DMS53 (cell line): ENCODE measurements at regions not wholly inside any gene's neighbourhood (a gene's known extent, or its start where the extent isn't known, plus 50 kb on each side); places are given as distances from the start of the nearest gene placed in this dataset.

Experiments
- DNase-seq: peaks from one replicate; lab custom pipeline; 2025; lab: John Stamatoyannopoulos, UW

GRCh38 chr20:11247046-11248010 is 573.5 kb upstream of the JAG1 start:
- DNase-seq, result no peak

GRCh38 chr20:11248011-11248409 is 574.2 kb upstream of the JAG1 start:
- DNase-seq, result no peak

DNA sequence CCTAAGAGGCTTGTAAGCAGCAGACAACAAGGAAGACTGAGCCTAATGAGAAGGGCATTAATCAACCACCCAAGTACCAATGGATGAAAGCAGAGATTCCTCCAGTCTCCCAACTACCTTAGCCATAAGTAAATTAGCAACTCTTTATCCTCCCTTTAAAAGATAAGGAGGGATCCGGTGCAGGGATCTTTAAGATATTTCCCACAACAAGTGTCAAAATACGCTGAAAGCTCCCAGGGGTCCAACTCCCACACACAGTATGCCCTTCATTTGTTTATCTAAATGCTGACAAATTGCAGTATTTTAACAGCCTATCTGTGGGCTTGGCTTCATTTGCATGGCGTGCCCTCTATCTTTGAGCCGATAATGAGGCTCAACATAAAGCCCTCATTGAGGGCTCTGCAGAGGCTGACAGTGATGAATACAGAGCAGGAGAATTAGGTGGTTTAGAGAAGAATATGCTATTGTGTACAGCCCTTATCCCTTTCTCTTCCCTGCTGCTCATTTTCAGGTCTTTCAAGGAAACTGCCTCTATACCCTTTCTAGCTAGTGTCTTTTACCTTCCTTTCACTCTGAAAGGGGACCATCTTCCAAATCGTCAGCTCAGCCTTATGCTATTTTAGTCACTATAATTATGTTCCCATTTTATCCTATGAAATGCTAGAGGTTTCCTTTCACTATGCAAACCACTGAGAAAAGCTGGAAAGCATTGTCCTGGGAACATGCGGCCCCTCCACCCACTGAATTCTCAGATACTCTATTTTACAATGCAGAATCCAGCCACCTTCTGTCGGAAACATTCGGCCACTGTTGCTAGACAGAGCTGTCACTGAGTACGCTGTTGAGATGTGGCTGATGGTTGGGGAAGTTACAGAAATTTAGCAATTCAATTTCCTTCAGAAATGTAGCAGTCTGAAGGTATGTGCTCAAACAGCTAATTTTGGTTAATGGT is 575.2 kb upstream of the JAG1 start:
- DNase-seq, result no peak

DNA sequence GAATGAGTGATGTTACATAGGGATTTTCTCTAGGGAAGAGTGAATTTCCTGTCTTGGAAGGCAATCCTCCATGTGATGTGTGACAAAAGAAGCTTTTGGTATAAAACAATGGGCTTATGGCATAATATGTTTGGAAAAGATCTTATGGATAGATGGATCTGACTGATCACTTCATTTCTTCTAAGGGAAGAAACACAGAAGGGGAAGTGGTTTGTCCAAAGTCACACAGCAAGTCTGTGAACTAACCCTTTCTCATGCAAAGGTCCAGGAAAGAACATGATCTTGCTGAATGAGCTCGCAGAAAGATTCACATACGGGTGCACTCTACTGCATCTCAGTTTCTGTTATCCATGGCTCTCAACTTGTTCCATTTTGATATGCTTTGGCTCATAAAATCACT is 575.9 kb upstream of the JAG1 start:
- no peak for DNase-seq

- no peak for DNase-seq
These were observed 578.6 kb upstream of the JAG1 start for GRCh38 chr20:11252447-11252846.

GRCh38 chr20:11255455-11255854 is 581.7 kb upstream of the JAG1 start:
- no peak for DNase-seq

DNA sequence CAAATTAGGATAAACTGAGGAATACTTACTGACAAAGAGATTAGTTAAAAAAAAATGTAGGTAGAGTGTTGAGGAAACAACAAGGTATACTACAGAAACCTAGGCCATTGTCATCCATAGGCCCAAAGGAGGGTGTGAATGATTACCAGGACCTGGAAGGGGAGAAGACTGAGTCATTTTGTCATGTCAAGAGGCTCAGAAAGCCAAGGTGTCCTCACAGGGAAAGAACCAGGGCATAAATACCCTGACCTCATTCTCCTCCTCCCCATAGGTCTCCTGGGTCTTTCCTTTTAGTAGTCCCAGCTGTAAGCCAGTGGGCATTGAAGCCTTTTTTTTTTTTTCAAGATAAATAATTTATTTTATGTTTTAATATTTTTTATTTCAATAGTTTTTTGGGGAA is 582.1 kb upstream of the JAG1 start:
- DNase-seq, result peak; percentile 38

GRCh38 chr20:11260611-11261010 is 586.8 kb upstream of the JAG1 start:
- no peak for DNase-seq

DNA sequence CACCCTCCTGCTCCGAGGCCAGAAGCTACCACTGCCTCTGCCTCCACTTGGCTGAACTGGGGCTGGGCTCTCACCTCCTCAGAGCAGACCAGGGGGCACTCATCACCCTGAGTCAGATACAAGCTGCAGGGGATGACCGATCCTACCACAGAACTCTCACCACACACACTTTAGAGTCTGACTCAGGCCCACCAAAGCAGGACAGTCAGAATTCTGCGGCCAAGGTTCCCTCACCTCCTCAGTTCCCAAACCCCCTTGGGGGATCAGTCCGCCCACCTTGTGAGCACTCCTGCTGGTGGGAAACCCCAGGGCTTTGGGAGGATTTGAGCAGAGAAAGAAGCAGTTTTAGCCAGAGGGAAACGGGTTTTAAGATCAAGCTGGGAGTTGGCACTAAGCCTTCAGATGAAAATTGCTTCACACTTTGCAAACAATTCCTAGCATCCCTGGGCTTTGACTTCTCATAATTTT is 587.8 kb upstream of the JAG1 start:
- no peak for DNase-seq

- DNase-seq, result no peak
These were observed 592.8 kb upstream of the JAG1 start for GRCh38 chr20:11266571-11266970.

- peak; percentile 82 for DNase-seq
These were observed 593.4 kb upstream of the JAG1 start for GRCh38 chr20:11267131-11267761.

- no peak for DNase-seq
These were observed 594.0 kb upstream of the JAG1 start for GRCh38 chr20:11267762-11268335.

DNA sequence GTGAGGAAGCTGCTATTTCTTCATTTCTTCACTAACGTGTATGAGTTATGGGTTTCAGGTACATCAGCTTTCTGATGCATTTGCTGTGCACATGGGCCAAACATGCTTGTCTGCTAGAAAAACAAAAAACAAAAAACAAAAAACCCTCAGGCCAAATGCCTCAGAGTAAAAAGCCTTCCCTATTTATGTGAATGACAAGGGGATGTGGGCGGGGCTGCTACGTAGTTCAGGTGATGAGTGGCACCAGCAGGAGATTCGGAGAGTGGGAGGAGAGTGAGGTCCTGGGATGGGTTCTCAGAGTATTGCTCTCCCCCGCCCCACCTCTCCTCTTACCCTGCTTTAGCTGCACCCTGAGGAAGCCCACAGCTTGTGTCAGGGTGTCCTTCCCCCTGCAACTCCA is 596.8 kb upstream of the JAG1 start:
- DNase-seq, result no peak

DNA sequence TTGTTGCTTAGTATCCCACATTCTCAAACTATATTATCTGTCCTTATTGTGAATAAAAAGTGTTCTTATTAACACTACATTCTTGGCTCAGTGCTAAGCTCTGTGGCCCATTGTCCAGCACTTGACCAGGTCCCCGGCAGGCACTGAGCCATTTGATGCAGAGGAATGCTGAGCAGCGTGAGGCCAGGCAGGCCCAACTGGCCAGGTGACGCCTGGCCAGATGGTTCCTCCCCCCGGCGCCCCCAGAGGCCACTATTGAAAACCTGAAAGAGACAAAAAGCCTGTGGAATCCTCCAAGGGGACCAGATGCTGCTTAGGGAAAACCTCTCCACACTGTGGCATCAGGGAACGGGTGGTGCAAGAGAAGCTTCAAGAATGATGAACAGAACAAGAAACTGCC is 597.5 kb upstream of the JAG1 start:
- DNase-seq, result peak; percentile 26

DNA sequence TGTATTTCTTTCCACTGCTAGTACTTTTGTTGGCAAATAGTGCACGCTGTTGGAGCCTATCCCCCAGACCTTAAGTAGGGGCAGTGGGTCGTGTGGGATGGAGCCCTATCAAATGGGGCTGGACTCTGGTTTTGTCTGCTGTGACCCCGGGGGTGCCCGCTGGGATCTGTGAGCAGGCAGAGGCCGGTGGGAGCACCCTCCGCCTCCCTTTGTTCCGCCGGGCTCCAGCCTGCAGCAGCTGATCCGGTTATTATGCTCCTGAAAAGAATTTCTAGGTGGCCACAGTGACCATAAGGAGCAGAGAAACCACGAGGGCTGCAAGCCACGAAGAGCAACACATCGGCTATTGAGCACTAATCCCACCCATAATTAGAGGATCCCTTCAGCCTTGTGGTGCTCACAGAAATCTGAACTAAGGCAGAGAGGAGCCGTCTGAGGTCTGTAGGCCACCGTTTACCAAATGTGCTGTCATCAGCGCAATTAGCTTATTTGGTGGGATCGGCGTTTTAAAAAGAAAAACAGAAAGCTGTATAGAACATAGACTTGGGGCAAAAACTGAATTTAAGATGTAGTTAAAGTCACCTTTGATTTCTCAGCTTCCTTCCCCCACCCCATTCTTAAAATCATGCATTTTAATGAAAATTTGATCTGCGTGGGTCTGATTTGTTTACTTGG is 598.3 kb upstream of the JAG1 start:
- DNase-seq, result no peak

GRCh38 chr20:11274141-11274594 is 600.4 kb upstream of the JAG1 start:
- DNase-seq, result peak; percentile 82

DNA sequence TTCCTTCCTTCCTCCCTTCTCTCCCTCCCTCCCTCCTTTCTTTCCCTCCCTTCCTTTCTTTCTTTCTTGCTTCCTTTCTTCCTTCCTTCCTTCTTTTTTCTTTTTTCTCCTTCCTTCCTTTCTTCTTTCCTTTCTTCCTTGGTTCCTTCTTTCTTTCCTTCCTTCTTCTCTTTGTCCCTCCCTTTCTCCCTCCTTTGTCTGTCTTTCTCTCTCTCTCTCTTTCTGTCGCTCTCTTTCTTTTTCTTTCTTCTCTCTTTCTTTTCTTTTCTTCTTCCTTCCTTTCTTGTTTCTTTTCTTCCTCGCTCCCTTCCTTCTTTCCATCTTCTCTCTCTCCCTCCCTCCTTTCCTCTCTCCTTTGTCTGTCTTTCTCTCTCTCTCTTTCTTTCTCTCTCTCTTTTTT is 601.9 kb upstream of the JAG1 start:
- no peak for DNase-seq

- no peak for DNase-seq
These were observed 603.4 kb upstream of the JAG1 start for GRCh38 chr20:11277170-11277569.

- DNase-seq, result no peak
These were observed 604.1 kb upstream of the JAG1 start for GRCh38 chr20:11277858-11278257.

DNA sequence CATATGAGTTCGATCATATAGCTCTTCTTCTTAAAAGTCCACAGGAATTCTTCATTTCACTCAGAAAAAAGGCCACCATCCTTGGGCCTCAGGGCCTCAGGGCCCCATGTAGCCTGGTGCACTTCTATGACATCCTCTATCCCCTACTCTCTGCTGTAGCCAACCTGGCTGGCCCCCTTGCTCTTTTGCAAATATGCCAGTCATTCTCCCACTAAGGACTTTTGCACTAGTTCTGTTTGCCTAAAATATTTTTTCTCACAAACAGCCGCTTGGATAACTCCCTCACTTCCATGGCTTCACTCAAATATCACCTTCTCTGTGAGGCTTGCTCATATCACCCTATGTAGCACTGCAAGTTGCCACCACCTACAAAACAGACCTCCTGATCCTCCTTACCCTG is 604.7 kb upstream of the JAG1 start:
- DNase-seq, result no peak

DNA sequence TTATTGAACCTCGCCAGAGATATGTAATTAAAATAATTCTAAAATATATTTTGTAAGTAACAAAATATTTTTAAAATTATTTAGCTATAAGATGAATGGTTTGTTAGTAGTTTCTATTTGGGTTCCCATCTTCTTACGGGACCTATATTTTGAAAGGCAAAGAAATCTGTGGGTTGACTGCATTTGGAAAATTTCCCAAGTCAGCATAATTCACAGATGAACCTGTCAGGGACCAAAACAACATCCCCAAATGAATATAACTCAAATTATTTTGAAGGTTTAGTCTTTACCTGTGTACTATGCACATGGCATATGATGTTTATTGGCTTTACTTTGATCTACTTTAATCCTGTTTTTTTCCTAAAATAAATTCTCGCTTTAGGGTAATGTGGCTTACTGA is 607.4 kb upstream of the JAG1 start:
- DNase-seq, result no peak
